H4 (cell line): ENCODE measurements at regions not wholly inside any gene's neighbourhood (a gene's known extent, or its start where the extent isn't known, plus 50 kb on each side); places are given as distances from the start of the nearest gene placed in this dataset.
"Not testable (repeated sequence)": the region's sequence is repeated elsewhere in the genome, so short reads cannot be mapped to it uniquely, and the experiment has no call there.

Experiments used
- DNase-seq: peaks from one replicate; pipeline ENCODE4 v3.0.0-alpha.2; 2015; ENCODE audit warnings: low spot score

- DNase-seq = no peak
Measured at GRCh38 chr16:54879681-54880080, 51.0 kb upstream of the IRX5 start.

GRCh38 chr16:54878301-54878700 is 52.4 kb upstream of the IRX5 start:
- no peak for DNase-seq

DNA sequence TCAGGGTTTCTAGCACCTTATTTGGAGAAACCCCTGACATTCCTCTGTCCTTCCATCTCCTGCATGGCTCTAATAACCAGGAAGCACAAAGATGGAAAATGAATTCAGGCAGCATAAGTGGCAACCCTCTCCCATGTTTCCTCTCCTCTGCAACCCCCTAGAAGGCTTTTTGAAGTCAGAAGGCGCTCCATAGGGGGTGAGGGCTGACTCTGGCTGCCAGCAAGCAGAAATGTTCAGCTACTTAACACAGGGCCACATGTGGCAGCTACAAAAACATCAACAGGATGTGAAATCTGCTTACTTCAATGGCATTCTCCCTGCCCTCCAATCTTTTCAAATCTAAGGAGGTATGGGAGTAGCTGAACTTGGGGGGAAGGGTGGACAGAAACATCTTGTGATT is 55.2 kb upstream of the IRX5 start:
- no peak for DNase-seq

- DNase-seq = not testable (repeated sequence)
Measured at GRCh38 chr16:54873716-54874373, 56.8 kb upstream of the IRX5 start.

DNA sequence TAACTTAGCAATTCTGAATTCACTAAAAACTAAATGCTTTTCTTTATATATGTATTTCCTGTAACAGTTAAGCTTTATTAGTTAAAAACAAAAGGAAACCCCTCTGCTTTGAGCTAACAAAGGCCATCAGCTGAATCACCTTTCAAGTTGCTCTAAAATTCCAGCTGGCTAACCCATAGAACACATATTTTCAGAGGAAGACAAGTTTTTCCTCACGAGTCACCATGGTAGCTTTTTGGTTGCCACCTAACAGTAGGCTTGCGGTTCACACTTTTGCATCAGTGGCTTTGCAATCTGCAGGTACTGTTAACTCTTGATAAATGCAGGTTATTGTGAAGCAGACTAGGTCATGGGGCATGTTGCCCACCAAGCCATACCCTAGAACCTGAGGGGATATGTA is 57.6 kb upstream of the IRX5 start:
- no peak for DNase-seq

DNA sequence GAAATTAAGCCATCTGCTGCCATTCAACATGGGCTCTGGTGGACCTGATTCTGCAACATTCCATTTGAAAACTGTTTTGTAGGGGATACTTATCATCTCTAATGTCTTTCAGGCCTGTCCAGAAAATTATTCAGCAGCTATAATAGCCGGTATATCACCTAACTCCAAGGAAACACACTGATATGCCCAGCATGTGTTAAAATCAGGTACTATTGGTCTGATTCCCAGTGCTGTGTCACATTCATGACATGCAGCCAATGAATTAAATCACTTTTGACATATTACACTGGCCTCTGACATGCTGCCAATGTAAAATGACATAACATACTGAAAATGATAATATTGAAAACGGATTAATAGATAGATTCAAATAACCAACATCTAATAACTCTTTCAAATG is 60.5 kb upstream of the IRX5 start:
- DNase-seq = no peak

DNA sequence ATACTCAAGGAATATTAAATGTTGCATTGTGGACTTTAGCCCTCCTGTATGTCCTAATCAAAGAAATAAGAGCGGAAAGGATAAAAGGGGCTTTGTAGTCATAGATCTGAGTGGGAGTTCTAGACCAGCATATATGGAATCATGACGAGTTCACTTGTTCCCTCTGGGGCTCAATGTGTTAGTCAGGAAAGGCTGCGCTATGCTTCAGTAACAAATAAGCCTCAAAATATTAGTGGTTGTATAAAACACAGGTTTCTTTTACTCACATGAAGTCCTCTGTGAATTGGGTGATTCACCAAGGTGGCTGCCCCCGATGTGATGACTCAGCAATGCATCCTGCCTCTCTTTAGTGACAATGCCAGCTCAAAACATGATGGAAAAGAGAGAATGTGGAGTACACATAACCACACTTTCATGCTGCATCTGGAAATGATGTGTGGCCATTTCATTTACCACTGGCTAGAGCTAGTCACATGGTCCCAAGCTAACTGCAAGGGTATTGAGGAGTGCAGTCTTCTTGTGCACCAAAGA is 63.3 kb upstream of the IRX5 start:
- DNase-seq = no peak

DNA sequence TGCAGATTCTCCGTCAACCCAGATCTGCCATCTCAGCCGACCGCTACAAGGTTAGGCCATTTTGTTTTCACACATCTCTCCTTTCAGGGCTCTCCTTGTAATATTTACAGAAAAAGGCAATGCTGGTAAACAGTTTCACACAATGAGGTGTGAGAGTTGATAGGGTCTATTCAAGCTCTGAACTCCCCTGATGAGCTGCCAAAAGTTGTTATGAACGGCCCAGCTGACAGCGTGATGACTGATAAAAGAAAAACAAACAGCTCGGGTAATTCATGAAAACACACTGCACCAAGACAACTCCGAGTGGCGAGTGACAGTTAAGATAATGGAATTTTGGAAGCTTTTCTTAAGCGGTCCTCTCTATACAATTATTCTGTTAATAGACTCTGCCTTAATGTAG is 68.1 kb upstream of the IRX5 start:
- DNase-seq = no peak

- no peak for DNase-seq
Measured at GRCh38 chr16:54856871-54857270, 73.8 kb upstream of the IRX5 start.

DNA sequence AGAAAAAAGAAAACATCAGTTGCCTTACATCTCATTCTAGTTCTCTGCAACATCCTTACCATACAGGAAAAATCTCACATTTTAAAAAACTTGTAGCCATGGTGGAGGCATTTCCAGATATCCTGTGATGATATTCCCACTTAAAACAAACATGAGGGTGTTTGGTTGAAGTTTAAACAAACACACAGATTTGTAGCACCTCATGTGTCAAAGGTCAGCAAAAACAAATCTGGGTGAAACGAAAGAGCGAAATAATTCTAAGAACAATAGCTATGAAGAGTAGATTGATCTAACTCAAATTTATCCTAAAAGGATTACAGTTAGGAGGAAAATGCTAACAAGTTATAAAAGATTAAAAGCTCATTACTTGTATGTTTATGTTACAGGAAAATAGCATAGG is 83.1 kb upstream of the IRX5 start:
- no peak for DNase-seq

- DNase-seq = no peak
Measured at GRCh38 chr16:54847207-54847606, 83.5 kb upstream of the IRX5 start.

DNA sequence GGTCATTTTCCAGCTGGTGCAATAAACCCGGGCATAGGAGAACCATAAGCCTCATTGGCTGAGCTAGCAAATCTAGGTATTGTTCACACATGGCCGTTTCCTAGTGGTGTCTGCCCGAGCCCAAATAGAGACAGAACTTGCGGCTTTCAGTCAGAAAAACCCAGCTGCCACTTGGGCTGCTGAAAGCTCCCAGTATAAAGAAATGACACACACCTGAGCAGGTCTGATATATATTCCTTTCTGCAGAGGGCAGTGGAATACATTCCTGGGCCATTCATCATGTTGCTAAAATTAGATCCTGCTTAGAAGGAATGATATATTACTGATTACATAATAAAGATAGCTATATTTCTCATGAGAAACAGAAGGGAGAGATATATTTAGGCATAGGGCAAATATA is 83.9 kb upstream of the IRX5 start:
- DNase-seq = no peak

- no peak for DNase-seq
Measured at GRCh38 chr16:54843424-54843750, 87.3 kb upstream of the IRX5 start.

DNA sequence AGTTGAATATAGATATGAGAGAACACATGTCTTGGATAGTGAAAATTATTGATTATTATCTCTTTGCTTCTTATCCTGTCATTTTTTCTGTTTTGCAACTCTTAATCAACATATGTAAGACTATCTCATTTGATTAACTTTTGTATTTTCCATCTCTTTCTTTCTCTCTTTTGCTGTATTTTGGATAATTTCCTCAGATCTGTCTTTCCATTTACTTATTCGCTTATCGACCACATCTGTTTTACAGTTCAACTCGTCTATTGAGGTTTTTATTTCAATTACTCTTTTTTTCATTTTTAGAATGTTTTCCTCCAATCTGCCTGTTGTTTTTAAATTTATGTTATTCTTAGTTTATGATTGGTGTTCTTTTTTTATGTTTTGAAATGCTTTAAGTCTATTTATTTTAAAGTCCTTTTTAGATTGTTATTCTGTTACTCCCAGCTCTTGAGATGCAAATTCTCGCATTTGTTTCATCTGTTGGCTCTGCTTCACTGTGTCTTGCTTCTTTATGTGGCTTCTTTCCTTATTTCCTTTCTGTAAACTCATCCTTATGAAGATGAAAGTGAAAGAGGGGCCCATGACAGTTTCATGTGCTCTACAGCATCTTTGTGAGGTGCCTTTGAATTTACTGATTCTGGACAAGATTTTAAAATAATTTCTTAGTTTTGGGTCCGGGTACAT is 87.8 kb upstream of the IRX5 start:
- DNase-seq = no peak

DNA sequence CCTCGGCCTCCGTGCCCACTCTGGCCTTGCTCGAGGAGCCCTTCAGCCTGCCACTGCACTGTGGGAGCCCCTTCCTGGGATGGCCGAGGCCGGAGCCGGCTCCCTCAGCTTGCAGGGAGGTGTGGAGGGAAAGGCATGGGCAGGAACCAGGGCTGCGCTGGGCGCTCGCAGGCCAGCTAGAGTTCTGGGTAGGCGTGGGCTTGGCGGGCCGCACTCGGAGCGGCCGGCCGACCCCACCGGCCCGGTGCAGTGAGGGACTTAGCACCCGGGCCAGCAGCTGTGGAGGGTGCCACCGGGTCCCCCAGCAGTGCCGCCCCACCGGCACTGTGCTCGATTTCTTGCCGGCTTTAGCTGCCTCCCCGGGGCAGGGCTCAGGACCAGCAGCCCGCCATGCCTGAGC is 101.0 kb upstream of the IRX5 start:
- no peak for DNase-seq

DNA sequence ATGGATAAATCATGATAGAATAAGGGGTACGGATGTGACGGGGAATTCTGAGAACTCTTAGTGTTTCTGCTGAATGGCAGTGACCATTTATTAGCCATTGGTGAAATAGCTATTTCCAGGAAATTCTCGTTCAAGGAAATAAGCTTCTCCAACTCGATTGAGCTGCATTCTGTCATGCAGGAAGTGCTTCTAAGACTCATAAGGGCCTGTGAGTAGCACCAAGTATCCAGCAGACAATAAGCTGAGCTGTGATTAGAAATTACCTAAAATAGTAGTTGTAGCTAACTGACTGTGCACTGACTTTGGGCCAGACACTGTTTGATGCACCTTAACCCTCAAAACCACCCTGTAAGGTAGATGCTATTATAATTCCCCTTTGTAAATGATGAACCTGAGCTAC is 107.8 kb upstream of the IRX5 start:
- no peak for DNase-seq

DNA sequence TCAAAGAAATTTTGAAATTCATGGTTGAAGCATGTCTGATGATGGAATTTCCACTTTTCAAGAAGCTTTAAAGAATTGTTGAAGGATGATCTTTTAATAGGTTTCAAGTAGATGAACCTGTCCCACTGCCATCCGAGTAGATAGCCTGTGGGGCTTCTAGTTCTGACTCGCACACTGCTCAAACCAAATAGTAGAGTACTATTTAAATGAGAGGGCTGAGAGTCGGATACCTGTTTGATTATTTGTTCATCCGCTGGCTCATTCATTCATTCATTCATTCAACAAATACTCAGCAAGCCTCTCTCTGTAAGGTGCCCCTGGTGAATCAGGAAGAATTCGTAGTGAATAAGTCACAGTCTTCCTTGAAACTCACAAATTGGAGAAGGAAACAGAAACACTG is 108.2 kb upstream of the IRX5 start:
- no peak for DNase-seq

GRCh38 chr16:54821731-54822130 is 108.9 kb upstream of the IRX5 start:
- no peak for DNase-seq

GRCh38 chr16:54817940-54818574 is 112.6 kb upstream of the IRX5 start:
- DNase-seq = no peak

- DNase-seq = peak; percentile 14
Measured at GRCh38 chr16:54817432-54817831, 113.2 kb upstream of the IRX5 start.

- DNase-seq = no peak
Measured at GRCh38 chr16:54816471-54816870, 114.2 kb upstream of the IRX5 start.

DNA sequence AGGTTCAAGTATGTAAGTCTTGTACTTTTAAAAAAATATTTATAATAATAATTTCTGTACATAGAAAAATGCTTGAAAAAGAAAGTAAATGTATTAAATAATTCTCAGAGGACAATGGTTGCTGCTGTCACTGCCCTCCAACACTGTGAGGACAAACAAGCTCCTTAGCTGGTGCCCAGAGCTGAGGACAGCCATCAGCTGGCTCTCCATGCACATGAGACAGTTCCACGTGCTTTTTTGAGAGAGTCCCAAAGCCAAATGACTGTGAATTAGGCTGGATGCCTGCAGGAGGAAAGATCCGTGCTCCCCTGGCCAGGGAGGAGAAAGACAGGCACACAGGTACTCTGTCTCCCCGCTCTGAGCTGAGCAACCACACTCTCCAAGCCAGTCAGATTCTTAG is 115.5 kb upstream of the IRX5 start:
- DNase-seq = no peak

GRCh38 chr16:54813778-54814177 is 116.9 kb upstream of the IRX5 start:
- no peak for DNase-seq
